Liver (tissue), 8 donors: ENCODE measurements at regions not wholly inside any gene's neighbourhood (a gene's known extent, or its start where the extent isn't known, plus 50 kb on each side); places are given as distances from the start of the nearest gene placed in this dataset.

Experiments
- DNase-seq: peaks from one replicate; pipeline ENCODE4 v3.0.0-alpha.2; 2017; ENCODE audit warnings: low spot score
- H3K27ac ChIP-seq, 2 donors: one replicate each; pipeline ENCODE4 v1.7.0; 2013; ENCODE audit warnings: inconsistent platforms in 2 of 2, low read length in 2 of 2, control low read depth in 1 of 2, low read depth in 1 of 2, mild to moderate bottlenecking in 1 of 2
- H3K27me3 ChIP-seq, 4 donors: one replicate each; pipeline versions ENCODE4 v1.6.1 to v1.7.0; 2013; ENCODE audit warnings: low read length in 3 of 4, inconsistent platforms in 1 of 4, mild to moderate bottlenecking in 1 of 4, moderate library complexity in 1 of 4; ENCODE audit not compliant: control insufficient read depth in 4 of 4, insufficient read depth in 4 of 4
- H3K36me3 ChIP-seq, 4 donors: one replicate each; pipeline versions ENCODE4 v1.6.1 to v1.7.0; 2013; ENCODE audit warnings: low read length in 3 of 4, mild to moderate bottlenecking in 3 of 4, low read depth in 1 of 4, moderate library complexity in 1 of 4; ENCODE audit not compliant: control insufficient read depth in 4 of 4, insufficient read depth in 3 of 4
- H3K4me1 ChIP-seq, 4 donors: one replicate each; pipeline versions ENCODE4 v1.6.1 to v1.7.0; 2013; ENCODE audit warnings: low read length in 3 of 4, mild to moderate bottlenecking in 3 of 4, moderate library complexity in 1 of 4; ENCODE audit not compliant: control insufficient read depth in 4 of 4, insufficient read depth in 4 of 4
- H3K4me3 ChIP-seq, 3 donors: one replicate each; pipeline versions ENCODE4 v1.6.1 to v1.7.0; 2013; ENCODE audit warnings: low read length in 3 of 3, control low read depth in 1 of 3, low read depth in 1 of 3, mild to moderate bottlenecking in 1 of 3
- H3K9ac ChIP-seq, 2 donors: one replicate each; pipeline ENCODE4 v1.7.0; 2013; ENCODE audit warnings: low read length in 2 of 2, mild to moderate bottlenecking in 2 of 2, moderate library complexity in 2 of 2, control low read depth in 1 of 2, low read depth in 1 of 2
- H3K9me3 ChIP-seq, 4 donors: one replicate each; pipeline versions ENCODE4 v1.6.1 to v1.7.0; 2013; ENCODE audit warnings: low read length in 3 of 4; ENCODE audit not compliant: control insufficient read depth in 4 of 4
- ATF3 ChIP-seq: IDR thresholded peaks from 2 replicates; pipeline ENCODE4 v1.6.1; 2016; ENCODE audit warnings: antibody characterized with exemption
- CTCF ChIP-seq: fragments of 150-350 bp; IDR thresholded peaks from 2 replicates; pipeline ENCODE4 v1.5.1; 2017; ENCODE audit warnings: improper control_type of control experiment, low read depth, low read length; ENCODE audit not compliant: missing input control
- EGR1 ChIP-seq, 2 donors: IDR thresholded peaks; 2 replicates each; pipeline ENCODE4 v1.6.1; 2016 to 2018; ENCODE audit warnings: antibody characterized with exemption in 2 of 2, low read depth in 2 of 2
- FOXA1 ChIP-seq: IDR thresholded peaks from 2 replicates; pipeline ENCODE4 v1.6.1; 2016; ENCODE audit warnings: antibody characterized with exemption
- FOXA2 ChIP-seq: IDR thresholded peaks from 2 replicates; pipeline ENCODE4 v1.6.1; 2016; ENCODE audit warnings: antibody characterized with exemption
- GABPA ChIP-seq, 2 donors: IDR thresholded peaks in 1 of 2; conservative IDR thresholded peaks in 1 of 2; 2 replicates each; pipeline ENCODE4 v1.6.1; 2016; ENCODE audit warnings: antibody characterized with exemption in 2 of 2, mild to moderate bottlenecking in 1 of 2, moderate library complexity in 1 of 2
- HNF4A ChIP-seq, 2 donors: conservative IDR thresholded peaks; 2 replicates each; pipeline ENCODE4 v1.6.1; 2016; ENCODE audit warnings: antibody characterized with exemption in 2 of 2, mild to moderate bottlenecking in 2 of 2
- HNF4G ChIP-seq: IDR thresholded peaks from 2 replicates; pipeline ENCODE4 v1.6.1; 2016; ENCODE audit warnings: antibody characterized with exemption
- JUND ChIP-seq, 2 donors: IDR thresholded peaks; 2 replicates each; pipeline ENCODE4 v1.6.1; 2016; ENCODE audit warnings: antibody characterized with exemption in 2 of 2
- MAX ChIP-seq: IDR thresholded peaks from 2 replicates; pipeline ENCODE4 v1.6.1; 2016; ENCODE audit warnings: antibody characterized with exemption
- NR2F2 ChIP-seq: IDR thresholded peaks from 2 replicates; pipeline ENCODE4 v1.6.1; 2016; ENCODE audit warnings: antibody characterized with exemption
- RAD21 ChIP-seq, 2 donors: IDR thresholded peaks; 2 replicates each; pipeline ENCODE4 v1.6.1; 2016; ENCODE audit warnings: antibody characterized with exemption in 2 of 2, mild to moderate bottlenecking in 2 of 2
- REST ChIP-seq: IDR thresholded peaks from 2 replicates; pipeline ENCODE4 v1.6.1; 2016; ENCODE audit warnings: antibody characterized with exemption, mild to moderate bottlenecking
- RXRA ChIP-seq, 2 donors: IDR thresholded peaks; 2 replicates each; pipeline ENCODE4 v1.6.1; 2017 to 2018; ENCODE audit warnings: antibody characterized with exemption in 2 of 2, mild to moderate bottlenecking in 1 of 2
- SP1 ChIP-seq: IDR thresholded peaks from 2 replicates; pipeline ENCODE4 v1.6.1; 2018; ENCODE audit warnings: antibody characterized with exemption, mild to moderate bottlenecking
- TAF1 ChIP-seq: conservative IDR thresholded peaks from 2 replicates; pipeline ENCODE4 v1.6.1; 2016; ENCODE audit warnings: antibody characterized with exemption, mild to moderate bottlenecking
- YY1 ChIP-seq: IDR thresholded peaks from 2 replicates; pipeline ENCODE4 v1.6.1; 2016; ENCODE audit warnings: antibody characterized with exemption, mild to moderate bottlenecking
- ZBTB33 ChIP-seq: IDR thresholded peaks from 2 replicates; pipeline ENCODE4 v1.6.1; 2016; ENCODE audit warnings: antibody characterized with exemption
- WGBS: extraction: QIAGEN DNeasy Blood & Tissue Kit; methylation state at CpG from one replicate; pipeline ENCODE4 v1.1.7; 2013; 5-methylcytosine and 5-hydroxymethylcytosine counted together
- donor health status: healthy.
- donor health status: healthy.
- donor health status: healthy.
- donor health status: healthy.
- donor health status: healthy.

- H3K27ac ChIP-seq, result no peak overlapping the region
- H3K9me3 ChIP-seq, result no peaks in the 10 kb centered on the region
- DNase-seq, result no peak
- no peaks in the 10 kb centered on the region for H3K4me1 ChIP-seq
- 86% methylated on average over 2 of the region's 2 CpGs for WGBS
- no peaks in the 10 kb centered on the region for H3K36me3 ChIP-seq
- H3K9ac ChIP-seq, result no peak overlapping the region
- H3K4me3 ChIP-seq, result no peak overlapping the region
- no peak for TF ChIP-seq SP1
- no peak for TF ChIP-seq HNF4G
- no peak for TF ChIP-seq TAF1
- no peak for TF ChIP-seq ZBTB33
- no peak for TF ChIP-seq GABPA (IDR thresholded peaks at IDR 0.05 in 1 of 2, conservative IDR thresholded peaks at IDR 0.05 in 1 of 2)
- TF ChIP-seq ATF3, result no peak
- no peak for TF ChIP-seq MAX
- peaks cover 0 to 2% (median 1%) of the 10 kb centered on the region in 4 donors for H3K27me3 ChIP-seq
Observed at GRCh38 chr1:198909973-198910372, 271.1 kb downstream of the PTPRC start.

- Histone ChIP-seq H3K4me3 (no peak overlapping the region), H3K9ac (no peak overlapping the region), H3K27me3 (peaks cover 0 to 2% (median 1%) of the 10 kb centered on the region in 4 donors), H3K4me1 (no peaks in the 10 kb centered on the region), H3K36me3 (no peaks in the 10 kb centered on the region), H3K9me3 (no peaks in the 10 kb centered on the region), H3K27ac (no peak overlapping the region)
- TF ChIP-seq REST (no peak), HNF4A (conservative IDR thresholded peaks at IDR 0.05) (no peak), HNF4G (no peak), RXRA (IDR thresholded peaks at IDR 0.05) (no peak), RAD21 (IDR thresholded peaks at IDR 0.05) (no peak), ZBTB33 (no peak), FOXA1 (no peak), NR2F2 (no peak), EGR1 (IDR thresholded peaks at IDR 0.05; ENCODE audit: low read depth in 2 of 2) (no peak), SP1 (no peak), GABPA (IDR thresholded peaks at IDR 0.05 in 1 of 2, conservative IDR thresholded peaks at IDR 0.05 in 1 of 2) (no peak), FOXA2 (no peak), ATF3 (no peak), CTCF (no peak), JUND (IDR thresholded peaks at IDR 0.05) (no peak), TAF1 (no peak), YY1 (no peak), MAX (no peak)
- DNase-seq, result no peak
- WGBS, result 75% methylated on average over 2 of the region's 2 CpGs
Observed at GRCh38 chr1:198910816-198911215, 272.0 kb downstream of the PTPRC start.
